ENCODE measurements at regions not wholly inside any gene's neighbourhood (a gene's known extent, or its start where the extent isn't known, plus 50 kb on each side); places are given as distances from the start of the nearest gene placed in this dataset.
"Not testable (repeated sequence)": the region's sequence is repeated elsewhere in the genome, so short reads cannot be mapped to it uniquely, and the experiment has no call there.

GRCh38 chr14:89565607-89566006, 148.6 kb upstream of the FOXN3 start:
- DNase-seq (ENCODE audit: low read depth), result no peak

GRCh38 chr14:89564989-89565388, 148.0 kb upstream of the FOXN3 start:
- no peak for DNase-seq (ENCODE audit: low read depth)

GRCh38 chr14:89564286-89564957, 147.4 kb upstream of the FOXN3 start:
- DNase-seq (ENCODE audit: low read depth), result no peak

- no peak for DNase-seq (ENCODE audit: low read depth)
These were observed 146.4 kb upstream of the FOXN3 start for GRCh38 chr14:89563471-89563870.

- DNase-seq (ENCODE audit: low read depth), result no peak
These were observed 134.9 kb upstream of the FOXN3 start for GRCh38 chr14:89551955-89552354.

- no peak for DNase-seq (ENCODE audit: low read depth)
These were observed 134.4 kb upstream of the FOXN3 start for GRCh38 chr14:89551432-89551831.

- DNase-seq (ENCODE audit: low read depth), result no peak
These were observed 133.8 kb upstream of the FOXN3 start for GRCh38 chr14:89550821-89551220.

GRCh38 chr14:89549381-89550125, 132.5 kb upstream of the FOXN3 start:
- no peak for DNase-seq (ENCODE audit: low read depth)

- DNase-seq (ENCODE audit: low read depth), result not testable (repeated sequence)
These were observed 130.0 kb upstream of the FOXN3 start for GRCh38 chr14:89547047-89547446.

- no peak for DNase-seq (ENCODE audit: low read depth)
These were observed 127.7 kb upstream of the FOXN3 start for GRCh38 chr14:89544636-89545301.

GRCh38 chr14:89543425-89543790, 126.4 kb upstream of the FOXN3 start:
- DNase-seq (ENCODE audit: low read depth), result no peak

GRCh38 chr14:89542786-89543424, 125.9 kb upstream of the FOXN3 start:
- DNase-seq (ENCODE audit: low read depth), result no peak

- DNase-seq (ENCODE audit: low read depth), result no peak
These were observed 123.9 kb upstream of the FOXN3 start for GRCh38 chr14:89540830-89541470.

GRCh38 chr14:89540009-89540829, 123.2 kb upstream of the FOXN3 start:
- DNase-seq (ENCODE audit: low read depth), result no peak

- no peak for DNase-seq (ENCODE audit: low read depth)
These were observed 120.9 kb upstream of the FOXN3 start for GRCh38 chr14:89537911-89538310.

GRCh38 chr14:89534902-89535685, 118.1 kb upstream of the FOXN3 start:
- DNase-seq (ENCODE audit: low read depth), result no peak

GRCh38 chr14:89533766-89534165, 116.7 kb upstream of the FOXN3 start:
- no peak for DNase-seq (ENCODE audit: low read depth)

- DNase-seq (ENCODE audit: low read depth), result no peak
These were observed 116.1 kb upstream of the FOXN3 start for GRCh38 chr14:89533136-89533535.

- DNase-seq (ENCODE audit: low read depth), result no peak
These were observed 114.8 kb upstream of the FOXN3 start for GRCh38 chr14:89531661-89532335.

All from activated T-helper 1 cell treated with Interleukin-2 at 50 U/mL for 16 hours (primary cell).